Right lung (tissue), 2 donors: ENCODE measurements at regions not wholly inside any gene's neighbourhood (a gene's known extent, or its start where the extent isn't known, plus 50 kb on each side); places are given as distances from the start of the nearest gene placed in this dataset.

ENCODE experiments used
- DNase-seq, 2 donors: peaks; one replicate each; pipeline ENCODE4 v3.0.0-alpha.2; 2013

DNA sequence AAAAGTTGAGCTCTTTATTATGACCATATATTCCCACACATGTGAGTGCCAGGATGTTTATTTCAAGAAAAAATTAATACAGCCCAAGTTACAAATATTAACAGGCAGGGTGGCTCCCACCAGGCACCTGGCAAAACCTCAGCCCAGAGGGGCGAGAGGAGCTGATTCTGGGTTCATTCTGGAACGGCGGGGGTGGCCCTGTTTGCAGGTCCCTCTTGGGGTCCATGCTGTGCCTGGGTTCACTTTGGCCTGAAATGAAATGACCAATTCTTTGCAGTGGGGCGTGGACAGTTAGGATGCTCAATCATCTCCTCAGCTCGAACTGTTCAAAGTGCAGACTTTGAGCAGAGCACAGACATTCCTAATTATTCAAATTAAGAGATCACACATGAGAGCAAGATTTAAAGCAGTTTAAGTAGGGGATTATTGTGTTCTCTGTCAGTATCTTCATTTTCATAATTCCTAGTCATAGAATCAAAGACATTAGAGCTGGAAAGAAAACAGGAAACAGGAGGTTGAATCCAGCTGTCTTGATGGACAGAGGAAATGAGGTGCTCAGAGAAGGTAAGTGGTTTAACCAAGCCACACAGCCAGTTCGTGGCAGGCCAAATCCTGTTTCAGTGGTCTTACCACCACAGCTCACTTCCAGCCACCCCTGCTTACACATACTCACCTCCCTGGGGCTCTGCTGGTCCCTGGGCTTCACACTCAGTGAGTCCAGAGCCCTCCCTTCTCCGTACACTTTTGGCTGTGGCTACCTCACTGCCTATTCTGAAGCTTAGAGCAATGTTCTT is 363.9 kb upstream of the TNRC6C start:
- no peak for DNase-seq

- DNase-seq: no peak
Measured at GRCh38 chr17:77596491-77597417, 361.7 kb upstream of the TNRC6C start.

- DNase-seq: no peak
Measured at GRCh38 chr17:77597418-77598240, 360.9 kb upstream of the TNRC6C start.

GRCh38 chr17:77598241-77598620 is 360.3 kb upstream of the TNRC6C start:
- DNase-seq: no peak

DNA sequence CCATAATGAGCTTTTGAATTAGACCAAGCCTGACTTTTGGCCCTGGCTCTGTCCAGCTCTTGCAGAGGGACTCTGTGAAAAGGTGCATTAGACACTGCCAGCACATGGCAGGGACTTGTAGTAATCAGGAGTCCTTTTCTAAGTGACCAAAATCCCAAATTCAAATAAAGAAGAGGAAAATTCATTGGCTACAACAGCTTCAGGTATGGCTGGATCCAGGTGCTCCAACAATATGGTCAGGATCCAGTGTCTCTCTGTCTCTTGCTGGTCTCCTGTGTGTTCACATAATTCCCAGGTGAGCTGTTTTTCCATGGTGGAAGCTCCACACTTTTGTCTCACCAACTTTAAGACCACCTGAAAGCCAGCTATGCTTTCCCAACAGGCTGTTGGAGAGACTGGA is 358.8 kb upstream of the TNRC6C start:
- DNase-seq: no peak

DNA sequence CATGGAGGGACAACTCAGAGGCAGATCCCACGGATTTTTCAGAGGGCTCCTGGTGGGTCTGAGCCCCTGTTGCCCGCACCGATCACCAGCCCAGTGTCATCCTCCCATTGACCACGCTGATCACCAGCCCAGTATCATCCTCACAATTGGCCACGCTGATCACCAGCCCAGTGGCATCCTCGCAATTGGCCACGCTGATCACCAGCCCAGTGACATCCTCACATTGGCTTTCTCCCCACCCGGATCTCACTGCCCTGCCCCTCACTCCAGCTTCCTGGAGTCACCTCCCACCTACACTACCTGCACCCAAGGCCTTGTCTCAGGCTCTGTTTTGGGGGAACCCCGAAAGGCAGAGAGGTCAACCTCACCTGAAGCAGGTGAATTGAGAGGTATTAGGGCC is 358.2 kb upstream of the TNRC6C start:
- no peak for DNase-seq

DNA sequence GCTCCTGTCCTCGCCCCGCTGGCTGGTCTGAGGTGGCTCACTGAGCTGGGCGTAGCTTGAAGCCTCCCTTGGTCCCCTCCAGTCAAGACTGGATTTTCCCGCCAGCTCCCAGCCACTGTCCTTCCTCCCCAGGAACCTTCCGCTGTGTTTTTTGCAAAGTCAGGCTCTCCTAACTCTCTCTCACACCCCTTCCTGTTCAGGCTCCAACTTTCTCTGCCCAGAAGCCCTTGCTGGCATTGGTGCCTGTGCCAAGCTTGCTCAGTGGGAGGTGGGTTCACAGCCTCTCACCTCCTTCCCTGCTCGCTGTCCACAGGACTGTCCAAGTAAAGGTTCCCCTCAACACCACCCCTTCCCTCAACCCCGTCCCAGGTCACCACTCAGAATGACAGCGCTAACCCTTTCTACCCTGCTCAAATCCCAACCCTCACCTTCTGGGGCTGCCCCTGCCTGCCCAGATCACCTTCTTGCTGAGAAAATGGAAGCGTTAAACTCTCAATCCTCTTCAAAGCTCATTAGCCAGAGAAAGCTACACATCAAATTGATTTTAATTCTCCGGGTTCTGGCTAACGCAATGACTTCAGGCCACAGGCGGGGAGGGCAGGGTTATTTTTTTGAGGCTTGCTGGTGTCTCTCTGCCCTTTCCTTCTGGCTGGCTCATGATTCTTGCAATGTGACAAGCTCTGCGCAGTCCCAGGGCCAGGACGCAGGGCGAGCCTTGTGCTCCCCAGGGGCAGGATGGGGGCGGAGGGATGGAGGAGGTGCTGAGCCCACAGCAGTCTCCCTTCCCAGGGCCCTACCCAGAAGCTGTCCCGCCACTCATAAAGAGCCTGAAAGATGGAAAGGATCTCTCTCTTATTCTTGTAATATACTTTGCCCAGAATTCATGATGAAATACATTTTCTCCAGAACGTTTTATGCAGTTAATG is 357.2 kb upstream of the TNRC6C start:
- DNase-seq: no peak

DNA sequence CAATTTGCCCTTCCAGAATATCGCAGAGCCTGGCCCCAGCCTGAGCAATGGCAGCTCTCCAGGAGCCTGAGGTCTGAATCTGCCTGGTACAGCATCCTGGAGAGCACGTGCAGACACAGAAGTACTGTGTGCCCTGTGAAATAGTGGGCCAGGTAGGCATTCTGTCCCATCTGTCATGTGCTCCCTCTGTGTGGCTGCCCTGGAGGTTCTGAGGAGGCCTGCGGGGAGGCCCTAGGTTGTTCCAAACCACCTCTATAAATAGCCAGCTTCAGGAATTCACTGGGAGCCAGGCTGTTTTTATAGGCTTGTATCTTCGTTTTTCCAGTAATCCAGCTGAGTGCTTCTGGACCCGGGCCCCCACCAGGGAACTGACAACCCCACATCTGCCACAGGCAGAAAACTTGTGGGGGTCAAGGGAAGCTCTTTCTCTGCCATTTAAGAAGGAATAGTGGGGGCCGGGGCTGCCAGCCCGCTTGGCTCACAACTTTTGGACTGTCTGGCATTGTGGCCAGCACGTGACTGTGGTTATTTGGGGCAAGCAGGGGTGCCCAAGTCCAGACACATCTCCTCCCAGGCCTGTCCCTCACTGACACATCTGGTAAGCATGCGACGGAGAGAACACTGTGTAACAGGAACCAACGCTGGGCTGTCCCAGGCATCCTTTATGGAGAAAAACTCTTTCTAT is 356.3 kb upstream of the TNRC6C start:
- no peak for DNase-seq

- no peak for DNase-seq
Measured at GRCh38 chr17:77602883-77603640, 355.4 kb upstream of the TNRC6C start.

DNA sequence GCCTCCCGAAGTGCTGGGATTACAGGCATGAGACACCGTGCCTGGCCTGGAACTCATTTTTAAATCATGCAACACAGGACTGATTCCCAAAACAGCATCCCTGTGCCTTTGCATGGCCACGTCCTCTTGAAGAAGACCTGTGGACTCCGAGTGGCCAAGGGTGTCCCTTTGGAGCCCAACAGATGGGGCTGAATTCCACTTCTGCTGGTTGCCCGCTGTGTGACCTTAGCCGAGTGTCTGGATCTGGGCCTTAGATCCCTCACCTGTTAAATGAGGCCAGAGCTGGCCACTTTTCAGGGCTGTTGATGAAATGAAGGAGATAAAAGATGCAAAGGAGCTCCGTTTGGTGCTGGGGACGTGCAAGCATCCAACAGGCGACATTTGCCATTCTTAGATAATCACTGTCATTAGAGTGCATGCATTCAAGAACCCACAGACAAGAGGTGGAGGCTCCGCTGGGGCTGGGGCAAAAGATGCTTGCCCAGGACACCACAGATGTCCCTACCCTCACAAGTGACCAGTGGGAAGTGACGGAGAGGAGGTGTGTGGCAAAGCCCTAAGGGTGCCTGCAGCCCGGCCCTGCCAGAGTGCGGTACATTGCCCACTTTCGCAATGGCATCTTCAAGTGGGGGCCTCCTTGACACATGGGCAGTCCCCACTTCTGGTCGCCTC is 354.1 kb upstream of the TNRC6C start:
- DNase-seq: no peak

DNA sequence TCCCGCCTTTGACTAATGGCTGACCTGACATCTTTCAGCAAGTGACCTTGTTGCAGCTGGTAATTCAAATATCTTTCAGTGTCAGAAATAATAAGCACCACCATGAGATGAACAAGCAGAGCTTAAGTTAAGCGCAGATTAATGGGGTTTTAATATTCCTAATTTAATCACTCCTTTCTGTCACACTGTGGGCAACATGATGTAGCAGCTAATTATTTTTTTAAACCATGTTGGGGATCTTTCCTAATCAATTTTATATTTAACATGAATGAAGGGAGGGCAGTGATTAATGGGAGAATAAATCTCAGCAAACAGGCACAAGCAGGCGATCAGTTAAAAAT is 353.6 kb upstream of the TNRC6C start:
- no peak for DNase-seq

DNA sequence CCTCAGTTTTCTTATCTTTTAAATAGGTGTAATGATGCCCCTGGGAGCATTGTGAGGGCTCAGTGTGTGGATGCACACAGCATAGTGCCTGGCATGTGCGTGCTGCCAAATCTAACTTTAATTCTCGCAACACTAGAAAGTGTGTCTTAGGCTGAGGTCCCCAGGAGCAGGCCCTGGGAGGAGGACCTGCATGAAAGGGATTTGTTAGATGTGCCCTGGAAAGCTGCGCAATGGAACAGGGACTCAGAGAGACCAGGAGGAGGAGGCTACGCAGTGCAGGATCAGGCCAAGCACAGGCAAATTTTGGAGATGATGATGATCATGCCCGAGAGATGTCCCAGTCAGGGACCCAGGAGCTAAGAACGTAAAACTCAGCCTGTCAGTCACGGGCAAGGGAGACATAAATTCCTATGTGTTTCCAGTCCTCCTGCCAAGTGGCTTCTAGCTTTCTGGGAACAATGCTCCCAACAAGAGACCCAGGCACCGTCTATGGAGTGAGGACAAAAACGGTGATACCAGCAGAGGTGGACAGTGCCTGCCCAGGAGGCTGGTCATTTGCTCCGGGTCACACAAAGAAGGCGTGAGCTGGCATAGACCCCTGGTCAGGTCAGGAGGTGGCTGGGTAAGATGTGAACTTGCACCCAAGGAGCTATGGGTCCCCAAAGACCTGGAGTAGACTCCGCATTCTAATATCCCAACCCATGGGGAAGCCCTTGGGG is 352.2 kb upstream of the TNRC6C start:
- DNase-seq: no peak

DNA sequence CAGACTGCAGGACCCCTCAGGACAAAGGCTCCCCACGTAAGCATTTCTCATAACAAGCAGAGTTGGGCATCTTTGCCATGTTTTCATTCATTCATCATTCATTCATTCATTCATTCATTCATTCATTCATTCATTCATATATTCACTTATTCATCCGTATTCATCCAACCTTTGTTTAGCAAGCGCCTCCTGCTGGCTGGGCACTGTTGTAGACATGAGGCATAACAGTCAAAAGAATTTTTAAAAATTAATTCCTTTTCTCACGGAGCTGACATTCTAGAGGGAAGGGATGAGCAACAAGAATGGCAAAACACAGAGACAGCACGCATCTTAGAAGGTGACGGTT is 351.7 kb upstream of the TNRC6C start:
- DNase-seq: no peak

- no peak for DNase-seq
Measured at GRCh38 chr17:77607606-77608005, 350.9 kb upstream of the TNRC6C start.

- no peak for DNase-seq
Measured at GRCh38 chr17:77608431-77608830, 350.1 kb upstream of the TNRC6C start.

DNA sequence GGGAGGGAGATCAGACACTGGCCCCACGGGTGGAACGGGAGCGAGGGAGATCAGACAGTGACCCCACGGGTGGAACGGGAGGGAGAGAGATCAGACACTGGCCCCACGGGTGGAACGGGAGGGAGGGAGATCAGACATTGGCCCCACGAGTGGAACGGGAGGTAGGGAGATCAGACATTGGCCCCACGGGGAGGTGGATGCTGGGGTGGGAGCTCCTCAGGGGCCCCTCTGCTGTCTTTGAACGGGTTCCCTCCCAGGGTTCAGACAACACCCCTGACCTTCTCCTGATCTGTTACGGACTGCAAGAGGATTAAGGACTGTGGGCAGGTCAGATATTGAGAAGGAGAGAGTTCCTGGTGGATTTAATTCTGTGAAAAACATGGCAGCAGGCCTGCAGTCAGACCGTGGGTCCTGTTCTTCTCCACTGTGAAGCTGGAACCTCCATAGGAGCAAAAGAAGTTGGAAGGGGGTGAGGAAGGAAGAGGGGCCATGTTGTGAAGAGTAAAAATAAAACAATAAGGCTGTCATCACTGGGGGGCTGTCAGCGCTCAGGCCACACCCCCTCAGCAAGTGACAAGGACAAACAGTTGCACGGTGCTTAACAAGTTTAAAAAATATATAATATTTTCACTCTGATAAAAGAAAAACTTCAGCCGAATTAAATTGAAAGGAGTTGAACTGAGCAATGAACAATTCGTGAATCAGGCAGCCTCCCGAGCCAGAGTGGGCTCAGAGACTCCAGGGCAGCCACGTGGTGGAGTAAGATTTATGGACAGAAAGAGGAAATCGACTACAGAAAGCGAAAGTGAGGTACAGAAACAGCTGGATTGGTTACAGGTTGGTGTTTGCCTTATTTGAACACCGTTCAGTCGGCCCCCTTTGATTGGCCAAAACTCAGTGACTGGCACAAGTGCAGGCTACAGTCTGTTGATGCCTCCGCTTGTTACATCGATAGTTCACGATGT is 348.7 kb upstream of the TNRC6C start:
- no peak for DNase-seq

- no peak for DNase-seq
Measured at GRCh38 chr17:77610518-77610893, 348.0 kb upstream of the TNRC6C start.
